ENCODE measurements at regions not wholly inside any gene's neighbourhood (a gene's known extent, or its start where the extent isn't known, plus 50 kb on each side); places are given as distances from the start of the nearest gene placed in this dataset.
"Not testable (repeated sequence)": the region's sequence is repeated elsewhere in the genome, so short reads cannot be mapped to it uniquely, and the experiment has no call there.

GRCh38 chr2:18055290-18055689, 176.8 kb downstream of the KCNS3 start:
- H3K4me3 Mint-ChIP-seq: no peak overlapping the region
- no peaks in the 10 kb centered on the region for H3K27me3 Mint-ChIP-seq
- ATAC-seq: no peak
- no peaks in the 10 kb centered on the region for H3K9me3 Mint-ChIP-seq
- no peaks in the 10 kb centered on the region for H3K4me1 Mint-ChIP-seq
- no peak for DNase-seq
- no peak overlapping the region for H3K27ac Mint-ChIP-seq

DNA sequence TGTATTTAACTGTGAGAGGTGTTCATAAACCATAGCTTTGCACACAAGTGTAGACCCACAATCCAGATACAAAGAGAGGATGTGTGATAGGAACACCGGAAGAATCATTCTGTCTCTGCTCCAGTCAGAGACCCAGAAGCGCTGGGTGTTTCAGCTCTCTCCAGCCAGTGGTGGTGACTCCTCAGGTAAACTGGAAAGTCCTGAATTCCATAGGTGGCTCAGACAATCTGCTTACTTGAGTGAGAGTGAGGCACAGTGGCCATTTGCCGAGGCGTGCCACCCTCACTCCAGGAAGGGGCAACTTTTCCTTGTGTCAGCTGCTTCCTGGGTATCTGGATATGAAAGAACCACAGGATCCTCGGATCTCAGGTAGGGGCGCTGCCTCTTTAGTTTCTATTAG, 171.5 kb downstream of the KCNS3 start:
- no peak overlapping the region for H3K4me3 Mint-ChIP-seq
- H3K27me3 Mint-ChIP-seq: no peaks in the 10 kb centered on the region
- no peak for DNase-seq
- ATAC-seq: no peak
- peaks cover 0 to 5% of the 10 kb centered on the region in 2 donors for H3K9me3 Mint-ChIP-seq
- no peak overlapping the region for H3K27ac Mint-ChIP-seq
- no peaks in the 10 kb centered on the region for H3K4me1 Mint-ChIP-seq

DNA sequence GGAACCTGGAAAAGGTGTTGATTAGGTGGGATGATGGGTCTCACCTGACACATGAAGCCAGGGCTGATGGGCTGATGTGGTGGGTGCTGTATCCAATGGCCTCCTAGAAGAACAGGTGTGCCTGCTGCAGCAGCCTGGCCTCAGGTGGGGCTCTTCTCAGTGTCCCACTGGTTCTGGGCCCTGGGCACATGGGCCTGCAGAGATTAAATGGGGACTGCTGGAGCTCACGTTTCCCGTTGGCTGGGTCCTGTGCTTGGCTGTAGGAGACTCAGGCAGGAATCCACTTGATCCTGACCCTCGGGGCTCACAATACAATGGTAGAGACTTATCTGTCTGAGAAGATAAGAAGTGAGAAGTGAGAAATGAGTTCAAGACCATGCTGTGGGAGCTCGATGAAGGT, 170.9 kb downstream of the KCNS3 start:
- Mint-ChIP-seq H3K27me3 (no peaks in the 10 kb centered on the region), H3K27ac (peak overlapping the region in 1 of 2 donors; percentile 41), H3K4me1 (no peaks in the 10 kb centered on the region), H3K4me3 (no peak overlapping the region), H3K9me3 (peaks cover 0 to 5% of the 10 kb centered on the region in 2 donors)
- ATAC-seq (no peak), DNase-seq (no peak)

DNA sequence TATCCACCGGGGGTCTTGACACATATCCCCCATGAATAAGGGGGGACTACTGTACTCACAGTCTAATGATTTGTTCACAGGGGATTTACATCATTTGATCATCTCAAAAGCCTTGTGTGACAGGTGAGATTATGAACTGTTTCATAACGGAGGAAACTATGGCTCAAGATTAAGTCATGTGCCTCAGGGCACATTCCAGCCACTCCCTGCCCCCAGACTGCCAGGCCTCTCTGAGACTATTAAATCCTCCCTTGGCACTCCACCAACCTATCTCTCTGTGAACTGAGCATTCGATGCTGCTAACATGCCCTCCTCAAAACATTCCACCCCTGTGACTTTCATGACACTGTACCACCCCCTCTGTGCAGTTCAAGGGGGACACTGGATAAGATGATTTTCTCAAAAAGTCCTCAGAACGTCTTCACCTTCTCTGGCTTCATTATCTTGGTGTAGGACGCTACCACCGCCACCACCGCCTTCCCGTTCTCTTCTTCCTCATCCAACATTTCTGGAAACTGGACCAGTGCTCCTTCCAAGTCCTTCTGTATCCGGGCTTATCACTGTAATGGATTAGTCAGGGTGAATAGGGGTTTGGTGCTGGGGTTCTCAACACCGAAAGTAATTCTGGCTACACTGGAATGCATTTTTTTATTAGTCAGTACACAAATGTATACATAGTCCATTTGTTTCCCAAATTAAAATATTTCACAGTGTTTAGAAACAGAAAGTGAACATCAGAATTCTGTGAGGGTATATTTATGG, 169.6 kb downstream of the KCNS3 start:
- DNase-seq (no peak), ATAC-seq (no peak)
- Mint-ChIP-seq H3K27ac (no peak overlapping the region), H3K27me3 (no peaks in the 10 kb centered on the region), H3K4me1 (no peaks in the 10 kb centered on the region), H3K4me3 (no peak overlapping the region), H3K9me3 (peaks cover 0 to 5% of the 10 kb centered on the region in 2 donors)

- Mint-ChIP-seq H3K4me1 (no peaks in the 10 kb centered on the region), H3K27me3 (no peaks in the 10 kb centered on the region), H3K4me3 (no peak overlapping the region), H3K27ac (peak overlapping the region in 1 of 2 donors; percentile 71), H3K9me3 (peaks cover 0 to 5% of the 10 kb centered on the region in 2 donors)
- ATAC-seq (no peak), DNase-seq (no peak)
Observed at GRCh38 chr2:18047213-18047611, 168.7 kb downstream of the KCNS3 start.

DNA sequence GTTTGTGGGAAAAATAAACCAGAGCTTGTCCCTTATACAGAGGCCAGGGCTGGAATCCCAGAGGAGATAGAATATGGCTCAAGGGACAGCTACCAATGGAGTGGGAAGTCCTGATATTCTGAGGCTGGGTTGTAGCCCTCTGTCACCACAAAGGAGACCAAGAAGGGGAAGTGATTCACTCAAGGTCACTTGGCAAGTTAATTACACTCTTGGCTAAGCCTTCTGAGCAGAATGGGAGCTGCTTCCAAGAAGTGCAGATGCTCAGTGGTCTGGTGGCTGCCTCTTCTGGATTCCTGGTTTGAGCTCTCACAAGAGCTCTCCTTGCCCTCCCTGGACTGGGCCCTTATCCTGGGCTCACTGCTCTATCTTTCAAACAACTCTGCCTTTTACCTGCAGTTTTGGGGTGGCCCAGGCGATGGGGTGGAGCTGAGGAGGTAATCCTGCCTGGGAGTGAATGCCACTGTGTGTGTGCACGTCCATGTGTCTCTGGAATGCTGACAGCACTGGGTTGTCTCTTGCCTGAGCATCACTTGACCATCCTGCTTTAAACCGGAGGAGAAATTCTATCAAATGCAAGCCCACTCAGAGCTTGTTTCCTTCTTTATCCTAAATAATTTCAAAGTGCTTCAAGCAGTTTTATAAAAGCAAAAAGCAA, 168.2 kb downstream of the KCNS3 start:
- DNase-seq: no peak
- H3K4me1 Mint-ChIP-seq: no peaks in the 10 kb centered on the region

DNA sequence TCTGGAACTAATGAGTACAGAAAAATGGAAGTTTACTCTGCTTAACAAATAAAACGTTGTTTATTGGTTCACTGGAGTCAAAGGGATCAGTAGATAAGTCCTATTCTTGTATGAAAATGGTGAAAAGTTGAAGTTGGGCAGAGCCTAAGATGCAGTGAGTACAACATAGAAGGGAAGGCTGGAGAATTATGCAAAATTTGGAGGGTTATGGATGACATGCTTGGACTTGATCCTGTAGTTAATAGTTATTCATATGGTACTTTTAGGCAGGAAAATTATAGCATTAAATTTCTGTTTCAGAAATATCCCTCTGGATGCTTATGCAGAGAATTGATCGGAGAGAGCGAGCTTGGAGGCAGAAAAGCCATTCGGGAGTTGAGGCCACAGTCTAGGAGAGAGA, 167.6 kb downstream of the KCNS3 start:
- Mint-ChIP-seq H3K4me3 (no peak overlapping the region), H3K27me3 (no peaks in the 10 kb centered on the region), H3K4me1 (no peaks in the 10 kb centered on the region), H3K9me3 (peaks cover 0 to 5% of the 10 kb centered on the region in 2 donors), H3K27ac (no peak overlapping the region)
- DNase-seq (no peak), ATAC-seq (no peak)

More for the DNA sequence above, 168.2 kb downstream of the KCNS3 start:
- Mint-ChIP-seq H3K27ac (no peak overlapping the region), H3K27me3 (no peaks in the 10 kb centered on the region), H3K4me3 (no peak overlapping the region), H3K9me3 (peaks cover 0 to 5% of the 10 kb centered on the region in 2 donors)
- ATAC-seq: no peak

DNA sequence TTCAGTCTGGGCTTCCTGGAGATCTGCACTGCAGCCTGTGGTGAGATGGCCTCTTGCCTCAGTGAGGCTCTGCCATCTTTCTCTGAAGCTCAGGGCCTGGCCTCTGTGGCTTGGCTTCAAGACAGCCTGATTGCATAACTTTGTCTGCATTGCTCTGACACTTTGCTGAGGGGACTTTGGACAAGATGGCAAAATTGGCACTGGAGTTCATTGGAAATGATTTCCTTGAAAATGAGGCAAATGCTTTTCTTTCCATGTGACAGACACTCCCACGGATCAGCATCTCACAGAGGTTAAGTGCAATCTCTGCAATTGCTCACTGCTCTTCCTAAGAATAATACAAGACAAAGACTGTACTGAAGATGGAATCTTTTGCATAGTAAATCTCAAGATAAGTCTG, 166.8 kb downstream of the KCNS3 start:
- no peak overlapping the region for H3K4me3 Mint-ChIP-seq
- H3K27ac Mint-ChIP-seq: no peak overlapping the region
- no peaks in the 10 kb centered on the region for H3K27me3 Mint-ChIP-seq
- peaks cover 0 to 5% of the 10 kb centered on the region in 2 donors for H3K9me3 Mint-ChIP-seq
- H3K4me1 Mint-ChIP-seq: no peaks in the 10 kb centered on the region
- ATAC-seq (no peak), DNase-seq (no peak)

- ATAC-seq, DNase-seq, H3K4me1 Mint-ChIP-seq, H3K27me3 Mint-ChIP-seq, H3K4me3 Mint-ChIP-seq, H3K27ac Mint-ChIP-seq: not testable (repeated sequence)
- peaks cover 12 to 20% of the 10 kb centered on the region in 2 donors for H3K9me3 Mint-ChIP-seq
Observed at GRCh38 chr2:18017381-18017780, 138.9 kb downstream of the KCNS3 start.

DNA sequence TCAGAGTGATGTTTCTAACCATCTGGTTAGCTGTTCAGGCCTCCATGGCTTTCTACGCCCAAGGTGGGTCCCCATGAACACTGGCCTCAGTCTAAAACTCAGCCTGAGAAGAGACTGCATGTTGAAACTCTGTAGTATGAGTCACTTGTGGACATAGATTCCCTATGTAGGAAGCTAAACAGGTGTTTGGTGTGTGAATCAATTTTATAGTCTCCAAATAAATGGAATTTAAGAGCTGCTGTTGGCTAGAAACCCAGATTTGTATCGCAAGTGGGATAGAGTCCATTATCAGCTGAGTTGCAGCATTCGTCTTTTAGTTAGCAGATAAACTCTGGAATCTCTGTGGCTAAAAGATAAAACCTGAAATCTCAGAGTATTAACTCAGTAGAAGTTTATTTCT, 131.4 kb downstream of the KCNS3 start:
- Mint-ChIP-seq H3K4me3 (no peak overlapping the region), H3K27me3 (no peaks in the 10 kb centered on the region), H3K9me3 (peaks cover 11 to 31% of the 10 kb centered on the region in 2 donors)

GRCh38 chr2:18005411-18005810, 126.9 kb downstream of the KCNS3 start:
- no peak for ATAC-seq
- Mint-ChIP-seq H3K27ac (no peak overlapping the region), H3K4me1 (no peaks in the 10 kb centered on the region), H3K9me3 (peaks cover 11 to 20% of the 10 kb centered on the region in 2 donors), H3K4me3 (no peak overlapping the region), H3K27me3 (no peaks in the 10 kb centered on the region)
- no peak for DNase-seq

More for the DNA sequence above, 131.4 kb downstream of the KCNS3 start:
- Mint-ChIP-seq H3K27ac (no peak overlapping the region), H3K4me1 (no peaks in the 10 kb centered on the region)
- DNase-seq (no peak), ATAC-seq (no peak)

DNA sequence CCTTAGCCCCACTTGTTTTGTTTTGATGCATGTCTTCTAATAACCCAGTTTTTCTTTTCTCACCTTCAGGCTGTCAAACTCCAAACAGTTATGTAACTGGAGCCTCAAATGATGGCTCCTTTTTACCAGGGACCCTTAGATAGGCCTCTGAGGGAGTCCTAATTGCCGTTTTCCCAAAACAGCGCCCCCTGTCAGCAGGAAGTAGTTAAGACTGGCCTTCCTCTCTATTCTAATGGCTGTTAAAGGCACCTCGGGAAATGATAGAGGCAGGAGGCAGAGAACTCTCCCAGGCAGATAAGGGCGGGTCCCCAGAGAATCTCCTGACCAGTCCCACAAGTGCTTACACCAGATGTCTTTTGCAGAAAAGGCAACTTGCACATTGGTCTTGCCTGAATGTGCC, 123.2 kb downstream of the KCNS3 start:
- Mint-ChIP-seq H3K4me3 (no peak overlapping the region), H3K27me3 (no peaks in the 10 kb centered on the region), H3K4me1 (no peaks in the 10 kb centered on the region), H3K27ac (no peak overlapping the region), H3K9me3 (peaks cover 0 to 9% of the 10 kb centered on the region in 2 donors)
- DNase-seq (no peak), ATAC-seq (no peak)

DNA sequence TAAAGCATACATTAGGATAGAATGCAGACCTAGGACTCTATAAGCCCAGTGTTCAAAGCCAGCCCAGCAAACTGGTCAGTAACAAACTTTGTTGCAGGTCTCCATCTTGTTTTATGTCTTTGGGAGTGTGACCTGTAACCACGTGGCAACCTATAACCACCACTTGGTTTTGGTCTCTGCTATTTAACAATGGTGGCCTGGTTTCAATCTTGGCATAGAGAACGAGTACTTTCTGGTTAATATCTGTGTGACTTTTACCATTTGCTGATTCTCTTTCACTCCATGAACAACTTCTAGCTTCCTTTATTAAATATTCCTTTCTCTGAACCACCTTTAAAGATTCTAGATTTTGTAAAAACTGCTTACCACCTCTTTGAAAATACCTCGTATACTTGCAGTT, 118.5 kb downstream of the KCNS3 start:
- H3K4me1 Mint-ChIP-seq: no peaks in the 10 kb centered on the region
- peaks cover 0 to 9% of the 10 kb centered on the region in 2 donors for H3K9me3 Mint-ChIP-seq
- DNase-seq (no peak), ATAC-seq (no peak)
- H3K27me3 Mint-ChIP-seq: no peaks in the 10 kb centered on the region
- no peak overlapping the region for H3K27ac Mint-ChIP-seq
- no peak overlapping the region for H3K4me3 Mint-ChIP-seq

GRCh38 chr2:17995593-17995992, 117.1 kb downstream of the KCNS3 start:
- ATAC-seq (no peak), DNase-seq (no peak)
- peaks cover 0 to 9% of the 10 kb centered on the region in 2 donors for H3K9me3 Mint-ChIP-seq
- no peaks in the 10 kb centered on the region for H3K27me3 Mint-ChIP-seq
- no peak overlapping the region for H3K27ac Mint-ChIP-seq
- H3K4me3 Mint-ChIP-seq: no peak overlapping the region
- H3K4me1 Mint-ChIP-seq: no peaks in the 10 kb centered on the region
